ENCODE measurements at regions not wholly inside any gene's neighbourhood (a gene's known extent, or its start where the extent isn't known, plus 50 kb on each side); places are given as distances from the start of the nearest gene placed in this dataset.

GRCh38 chr2:147386284-147386683 is 458.5 kb upstream of the ACVR2A start:
- Histone ChIP-seq H4K91ac (ENCODE audit: low read length) (no peak overlapping the region), H2BK15ac (ENCODE audit: low read depth, poor library complexity, severe bottlenecking) (no peak overlapping the region), H2BK120ac (ENCODE audit: low read depth, low read length) (no peak overlapping the region), H2AK5ac (ENCODE audit: low read length, severe bottlenecking) (no peak overlapping the region), H3K23ac (ENCODE audit: low read length in 2 of 2) (no peak overlapping the region), H3K27me3 (ENCODE audit: control insufficient read depth in 1 of 2, insufficient read depth in 1 of 2, low read length in 2 of 2) (no peaks in the 10 kb centered on the region), H3K4me1 (ENCODE audit: control insufficient read depth, insufficient read depth, low read depth, low read length) (no peaks in the 10 kb centered on the region), H3K79me1 (replicated peaks; ENCODE audit: low read length, poor library complexity, severe bottlenecking) (no peaks in the 10 kb centered on the region), H3K4me2 (ENCODE audit: low read length, poor library complexity, severe bottlenecking) (no peak overlapping the region), H2BK12ac (ENCODE audit: low read length in 2 of 2) (no peak overlapping the region), H3K18ac (ENCODE audit: low read depth in 1 of 2, low read length in 2 of 2) (no peak overlapping the region), H4K8ac (ENCODE audit: low read length) (no peak overlapping the region), H3K4me3 (ENCODE audit: insufficient read depth in 1 of 2, low read depth in 1 of 2, low read length in 2 of 2) (no peak overlapping the region), H2AFZ (ENCODE audit: low read depth, low read length) (no peak overlapping the region), H3K27ac (ENCODE audit: low read length, poor library complexity, severe bottlenecking) (no peak overlapping the region), H3K9ac (ENCODE audit: low read length) (no peak overlapping the region), H3K9me3 (ENCODE audit: control insufficient read depth, low read length) (no peaks in the 10 kb centered on the region), H3K14ac (ENCODE audit: low read length in 2 of 2) (no peak overlapping the region), H3K4ac (ENCODE audit: low read depth in 1 of 2, low read length in 2 of 2) (no peak overlapping the region), H2BK5ac (ENCODE audit: low read depth, low read length, poor library complexity, severe bottlenecking) (no peak overlapping the region), H3K36me3 (ENCODE audit: control insufficient read depth in 1 of 2, insufficient read depth in 2 of 2, low read depth in 1 of 2, low read length in 2 of 2) (no peaks in the 10 kb centered on the region)
- 62% methylated on average over 3 of the region's 3 CpGs for WGBS
- no peak for DNase-seq

- H2BK15ac ChIP-seq (ENCODE audit: low read depth, poor library complexity, severe bottlenecking), result no peak overlapping the region
- no peak overlapping the region for H2AK5ac ChIP-seq (ENCODE audit: low read length, severe bottlenecking)
- 22% methylated on average over 1 of the region's 1 CpG for WGBS
- H3K4me3 ChIP-seq (ENCODE audit: insufficient read depth in 1 of 2, low read depth in 1 of 2, low read length in 2 of 2), result no peak overlapping the region
- H3K14ac ChIP-seq (ENCODE audit: low read length in 2 of 2), result no peak overlapping the region
- H2BK12ac ChIP-seq (ENCODE audit: low read length in 2 of 2), result no peak overlapping the region
- no peak overlapping the region for H3K4ac ChIP-seq (ENCODE audit: low read depth in 1 of 2, low read length in 2 of 2)
- H3K27me3 ChIP-seq (ENCODE audit: control insufficient read depth in 1 of 2, insufficient read depth in 1 of 2, low read length in 2 of 2), result no peaks in the 10 kb centered on the region
- no peak overlapping the region for H3K23ac ChIP-seq (ENCODE audit: low read length in 2 of 2)
- H4K8ac ChIP-seq (ENCODE audit: low read length), result no peak overlapping the region
- H3K9me3 ChIP-seq (ENCODE audit: control insufficient read depth, low read length), result no peaks in the 10 kb centered on the region
- no peak overlapping the region for H3K18ac ChIP-seq (ENCODE audit: low read depth in 1 of 2, low read length in 2 of 2)
- H2BK5ac ChIP-seq (ENCODE audit: low read depth, low read length, poor library complexity, severe bottlenecking), result no peak overlapping the region
- no peaks in the 10 kb centered on the region for H3K36me3 ChIP-seq (ENCODE audit: control insufficient read depth in 1 of 2, insufficient read depth in 2 of 2, low read depth in 1 of 2, low read length in 2 of 2)
- no peaks in the 10 kb centered on the region for H3K4me1 ChIP-seq (ENCODE audit: control insufficient read depth, insufficient read depth, low read depth, low read length)
- H2AFZ ChIP-seq (ENCODE audit: low read depth, low read length), result no peak overlapping the region
- H3K9ac ChIP-seq (ENCODE audit: low read length), result no peak overlapping the region
- no peak overlapping the region for H3K27ac ChIP-seq (ENCODE audit: low read length, poor library complexity, severe bottlenecking)
- no peak for DNase-seq
- H3K4me2 ChIP-seq (ENCODE audit: low read length, poor library complexity, severe bottlenecking), result no peak overlapping the region
- H2BK120ac ChIP-seq (ENCODE audit: low read depth, low read length), result no peak overlapping the region
- H3K79me1 ChIP-seq (replicated peaks; ENCODE audit: low read length, poor library complexity, severe bottlenecking), result no peaks in the 10 kb centered on the region
- H4K91ac ChIP-seq (ENCODE audit: low read length), result no peak overlapping the region
These were observed 459.2 kb upstream of the ACVR2A start for GRCh38 chr2:147385600-147385999.

- no peak overlapping the region for H3K23ac ChIP-seq (ENCODE audit: low read length in 2 of 2)
- no peaks in the 10 kb centered on the region for H3K9me3 ChIP-seq (ENCODE audit: control insufficient read depth, low read length)
- H3K79me1 ChIP-seq (replicated peaks; ENCODE audit: low read length, poor library complexity, severe bottlenecking), result no peaks in the 10 kb centered on the region
- no peak for DNase-seq
- no peak overlapping the region for H4K8ac ChIP-seq (ENCODE audit: low read length)
- H3K4ac ChIP-seq (ENCODE audit: low read depth in 1 of 2, low read length in 2 of 2), result no peak overlapping the region
- H3K14ac ChIP-seq (ENCODE audit: low read length in 2 of 2), result no peak overlapping the region
- no peak overlapping the region for H3K4me3 ChIP-seq (ENCODE audit: insufficient read depth in 1 of 2, low read depth in 1 of 2, low read length in 2 of 2)
- no peaks in the 10 kb centered on the region for H3K27me3 ChIP-seq (ENCODE audit: control insufficient read depth in 1 of 2, insufficient read depth in 1 of 2, low read length in 2 of 2)
- no peak overlapping the region for H2BK12ac ChIP-seq (ENCODE audit: low read length in 2 of 2)
- H2BK15ac ChIP-seq (ENCODE audit: low read depth, poor library complexity, severe bottlenecking), result no peak overlapping the region
- H3K4me1 ChIP-seq (ENCODE audit: control insufficient read depth, insufficient read depth, low read depth, low read length), result no peaks in the 10 kb centered on the region
- no peaks in the 10 kb centered on the region for H3K36me3 ChIP-seq (ENCODE audit: control insufficient read depth in 1 of 2, insufficient read depth in 2 of 2, low read depth in 1 of 2, low read length in 2 of 2)
- H3K9ac ChIP-seq (ENCODE audit: low read length), result no peak overlapping the region
- no peak overlapping the region for H2BK5ac ChIP-seq (ENCODE audit: low read depth, low read length, poor library complexity, severe bottlenecking)
- no peak overlapping the region for H2AK5ac ChIP-seq (ENCODE audit: low read length, severe bottlenecking)
- no peak overlapping the region for H2BK120ac ChIP-seq (ENCODE audit: low read depth, low read length)
- H4K91ac ChIP-seq (ENCODE audit: low read length), result no peak overlapping the region
- H2AFZ ChIP-seq (ENCODE audit: low read depth, low read length), result no peak overlapping the region
- 60% methylated on average over 1 of the region's 2 CpGs for whole genome bisulfite sequencing
- no peak overlapping the region for H3K27ac ChIP-seq (ENCODE audit: low read length, poor library complexity, severe bottlenecking)
- H3K18ac ChIP-seq (ENCODE audit: low read depth in 1 of 2, low read length in 2 of 2), result no peak overlapping the region
- no peak overlapping the region for H3K4me2 ChIP-seq (ENCODE audit: low read length, poor library complexity, severe bottlenecking)
These were observed 460.2 kb upstream of the ACVR2A start for GRCh38 chr2:147384659-147385058.

GRCh38 chr2:147382322-147382948 is 462.4 kb upstream of the ACVR2A start:
- no peak overlapping the region for H2BK15ac ChIP-seq (ENCODE audit: low read depth, poor library complexity, severe bottlenecking)
- no peak overlapping the region for H3K9ac ChIP-seq (ENCODE audit: low read length)
- no peak overlapping the region for H3K27ac ChIP-seq (ENCODE audit: low read length, poor library complexity, severe bottlenecking)
- no peak overlapping the region for H3K4me2 ChIP-seq (ENCODE audit: low read length, poor library complexity, severe bottlenecking)
- no peak overlapping the region for H2AK5ac ChIP-seq (ENCODE audit: low read length, severe bottlenecking)
- no peak overlapping the region for H3K4me3 ChIP-seq (ENCODE audit: insufficient read depth in 1 of 2, low read depth in 1 of 2, low read length in 2 of 2)
- H3K23ac ChIP-seq (ENCODE audit: low read length in 2 of 2), result no peak overlapping the region
- no peak overlapping the region for H2BK12ac ChIP-seq (ENCODE audit: low read length in 2 of 2)
- H3K27me3 ChIP-seq (ENCODE audit: control insufficient read depth in 1 of 2, insufficient read depth in 1 of 2, low read length in 2 of 2), result no peaks in the 10 kb centered on the region
- H3K79me1 ChIP-seq (replicated peaks; ENCODE audit: low read length, poor library complexity, severe bottlenecking), result no peaks in the 10 kb centered on the region
- H4K8ac ChIP-seq (ENCODE audit: low read length), result no peak overlapping the region
- 90% methylated on average over 3 of the region's 3 CpGs for WGBS
- no peak overlapping the region for H4K91ac ChIP-seq (ENCODE audit: low read length)
- H3K18ac ChIP-seq (ENCODE audit: low read depth in 1 of 2, low read length in 2 of 2), result no peak overlapping the region
- H3K14ac ChIP-seq (ENCODE audit: low read length in 2 of 2), result no peak overlapping the region
- no peak overlapping the region for H2BK120ac ChIP-seq (ENCODE audit: low read depth, low read length)
- no peaks in the 10 kb centered on the region for H3K9me3 ChIP-seq (ENCODE audit: control insufficient read depth, low read length)
- no peaks in the 10 kb centered on the region for H3K36me3 ChIP-seq (ENCODE audit: control insufficient read depth in 1 of 2, insufficient read depth in 2 of 2, low read depth in 1 of 2, low read length in 2 of 2)
- no peak overlapping the region for H2AFZ ChIP-seq (ENCODE audit: low read depth, low read length)
- no peak overlapping the region for H3K4ac ChIP-seq (ENCODE audit: low read depth in 1 of 2, low read length in 2 of 2)
- H3K4me1 ChIP-seq (ENCODE audit: control insufficient read depth, insufficient read depth, low read depth, low read length), result no peaks in the 10 kb centered on the region
- no peak overlapping the region for H2BK5ac ChIP-seq (ENCODE audit: low read depth, low read length, poor library complexity, severe bottlenecking)
- no peak for DNase-seq
